A673 (cell line): ENCODE measurements at regions not wholly inside any gene's neighbourhood (a gene's known extent, or its start where the extent isn't known, plus 50 kb on each side); places are given as distances from the start of the nearest gene placed in this dataset.

Experiments used
- BruUV-seq: library from RNA; stranded (reverse); fragments of 400-500 nt; replicated peaks from 2 replicates; lab custom pipeline; 2021; lab: Mats Ljungman, UMichigan
- CTCF ChIA-PET: fragments of 300-600 bp; sonication (Branson Sonifier 250); formaldehyde crosslinking; loops from one replicate; lab custom pipeline; 2022; ENCODE audit warnings: antibody characterized with exemption; lab: Charles Lee
- POLR2A ChIA-PET: fragments of 300-600 bp; sonication (Branson Sonifier 250); formaldehyde crosslinking; loops from one replicate; lab custom pipeline; 2022; ENCODE audit warnings: antibody characterized with exemption; ENCODE audit not compliant: low non-redundant PET; lab: Charles Lee
- DNase-seq: peaks from one replicate; pipeline ENCODE4 v3.0.0-alpha.2; 2015; ENCODE audit warnings: low spot score
- H3K27ac ChIP-seq: fragments of 200-600 bp; sonication (generic); 2 replicates; pipeline ENCODE4 v1.5.1; 2016; ENCODE audit warnings: mixed run types, low read depth, mild to moderate bottlenecking, mixed read lengths, antibody characterized with exemption, low read length; ENCODE audit not compliant: poor library complexity, severe bottlenecking
- H3K27me3 ChIP-seq: fragments of 200-600 bp; sonication (generic); replicated peaks from 2 replicates; pipeline ENCODE4 v1.6.1; 2017; ENCODE audit warnings: mixed run types, low read depth, mild to moderate bottlenecking, mixed read lengths, antibody characterized with exemption, low read length; ENCODE audit not compliant: insufficient read depth, poor library complexity
- H3K36me3 ChIP-seq: fragments of 200-600 bp; sonication (generic); 2 replicates; pipeline ENCODE4 v1.6.1; 2016; ENCODE audit warnings: mixed run types, mild to moderate bottlenecking, mixed read lengths, antibody characterized with exemption, low read length; ENCODE audit not compliant: insufficient read depth, poor library complexity, severe bottlenecking
- H3K4me1 ChIP-seq: fragments of 200-600 bp; sonication (generic); 2 replicates; pipeline ENCODE4 v1.6.1; 2017; ENCODE audit warnings: mixed run types, mild to moderate bottlenecking, mixed read lengths, antibody characterized with exemption, low read length; ENCODE audit not compliant: insufficient read depth, poor library complexity, severe bottlenecking
- H3K4me3 ChIP-seq: fragments of 200-600 bp; sonication (generic); 2 replicates; pipeline ENCODE4 v1.5.1; 2016; ENCODE audit warnings: low read depth, mixed run types, mild to moderate bottlenecking, mixed read lengths, low read length; ENCODE audit not compliant: poor library complexity, severe bottlenecking
- H3K9me3 ChIP-seq: fragments of 200-600 bp; sonication (generic); 2 replicates; pipeline ENCODE4 v1.6.1; 2016; ENCODE audit warnings: mixed run types, low read depth, mild to moderate bottlenecking, mixed read lengths, antibody characterized with exemption, low read length; ENCODE audit not compliant: poor library complexity, severe bottlenecking
- EZH2 ChIP-seq: fragments of 200-600 bp; sonication (generic); IDR thresholded peaks from 2 replicates; pipeline ENCODE4 v1.6.1; 2017; ENCODE audit warnings: borderline replicate concordance, low read depth, mild to moderate bottlenecking, mixed read lengths, antibody characterized with exemption, low read length; ENCODE audit not compliant: poor library complexity, severe bottlenecking
- intact Hi-C: fragments of 100-400 bp; cut with micrococcal nuclease; formaldehyde crosslinking; loops from one replicate; pipeline ENCODE4 v1.10.0; 2022; ENCODE audit not compliant: unreplicated experiment
- TF ChIP-seq, protein P1 (sequence below): fragments of 300-800, 200-600 bp; sonication (generic); conservative IDR thresholded peaks from 2 replicates; pipeline ENCODE4 v1.5.1; 2017; ENCODE audit warnings: low read depth, mild to moderate bottlenecking, antibody characterized with exemption, low read length, moderate library complexity, mixed read lengths

DNA sequence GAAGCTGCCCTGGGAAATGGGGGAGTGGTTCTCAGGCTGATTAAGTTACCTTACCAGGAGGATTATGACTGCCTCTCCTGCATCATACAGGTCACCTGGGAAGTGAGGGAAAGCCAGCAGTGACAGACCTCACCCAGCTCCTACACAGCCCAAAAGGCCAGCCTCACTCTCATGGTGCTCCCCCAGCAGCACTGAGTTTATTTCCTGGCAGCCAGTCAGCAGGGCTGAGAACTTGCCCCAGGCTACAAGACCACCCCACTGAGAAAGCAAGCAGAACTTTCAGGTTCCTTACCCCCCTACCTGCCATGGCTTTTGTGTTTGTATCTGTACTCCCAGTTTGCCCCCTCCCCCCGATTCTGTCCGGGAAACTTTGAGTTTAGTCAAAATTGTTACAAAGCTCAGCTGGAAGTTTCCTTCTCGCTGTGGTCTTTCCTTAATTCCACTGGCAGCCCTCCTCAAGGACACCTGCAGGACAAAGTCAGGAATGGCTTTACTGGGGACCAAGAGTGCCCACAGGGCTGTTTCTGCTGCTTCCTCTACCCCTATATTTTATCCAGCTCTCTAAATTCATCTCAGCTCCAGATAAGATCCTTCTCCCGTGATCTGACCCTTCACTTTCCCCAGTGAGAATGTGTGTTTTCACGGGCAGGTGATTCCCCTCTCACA lies 649.8 kb upstream of the MBL2 start:
- TF ChIP-seq, protein P1, sequence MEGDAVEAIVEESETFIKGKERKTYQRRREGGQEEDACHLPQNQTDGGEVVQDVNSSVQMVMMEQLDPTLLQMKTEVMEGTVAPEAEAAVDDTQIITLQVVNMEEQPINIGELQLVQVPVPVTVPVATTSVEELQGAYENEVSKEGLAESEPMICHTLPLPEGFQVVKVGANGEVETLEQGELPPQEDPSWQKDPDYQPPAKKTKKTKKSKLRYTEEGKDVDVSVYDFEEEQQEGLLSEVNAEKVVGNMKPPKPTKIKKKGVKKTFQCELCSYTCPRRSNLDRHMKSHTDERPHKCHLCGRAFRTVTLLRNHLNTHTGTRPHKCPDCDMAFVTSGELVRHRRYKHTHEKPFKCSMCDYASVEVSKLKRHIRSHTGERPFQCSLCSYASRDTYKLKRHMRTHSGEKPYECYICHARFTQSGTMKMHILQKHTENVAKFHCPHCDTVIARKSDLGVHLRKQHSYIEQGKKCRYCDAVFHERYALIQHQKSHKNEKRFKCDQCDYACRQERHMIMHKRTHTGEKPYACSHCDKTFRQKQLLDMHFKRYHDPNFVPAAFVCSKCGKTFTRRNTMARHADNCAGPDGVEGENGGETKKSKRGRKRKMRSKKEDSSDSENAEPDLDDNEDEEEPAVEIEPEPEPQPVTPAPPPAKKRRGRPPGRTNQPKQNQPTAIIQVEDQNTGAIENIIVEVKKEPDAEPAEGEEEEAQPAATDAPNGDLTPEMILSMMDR = no peak
- H3K4me1 ChIP-seq = no peaks in the 10 kb centered on the region
- ChIA-PET CTCF (no interaction called here), POLR2A (no interaction called here)
- H3K9me3 ChIP-seq = peaks cover 3% of the 10 kb centered on the region
- H3K36me3 ChIP-seq = no peaks in the 10 kb centered on the region
- BruUV-seq = no TSS peak
- no peak overlapping the region for H3K27ac ChIP-seq
- no peak for DNase-seq
- H3K27me3 ChIP-seq = no peaks in the 10 kb centered on the region
- intact Hi-C loops = no loop called here
- H3K4me3 ChIP-seq = no peak overlapping the region

DNA sequence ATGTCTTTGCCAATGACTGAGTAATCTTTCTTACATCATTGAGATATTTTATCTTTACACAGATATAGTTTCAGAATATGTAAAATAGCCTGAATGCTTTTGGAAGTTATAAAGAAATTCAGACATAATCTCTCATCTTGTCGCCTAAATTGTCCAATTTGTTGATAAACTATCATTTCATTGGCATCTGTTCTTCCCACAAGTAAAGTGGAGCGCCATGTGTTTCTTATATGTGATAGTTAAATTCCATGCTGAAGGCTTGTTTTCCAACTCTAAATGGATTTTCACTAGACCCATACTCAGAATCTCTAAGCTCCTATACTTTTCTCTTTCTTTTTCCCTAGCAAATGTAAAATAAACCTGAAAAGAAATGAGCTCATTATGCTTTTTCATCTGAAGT lies 640.1 kb upstream of the MBL2 start:
- TF ChIP-seq EZH2 = no peak
- TF ChIP-seq, protein P1 = no peak
- intact Hi-C loops = no loop called here
- no peak overlapping the region for H3K4me3 ChIP-seq
- ChIA-PET CTCF (no interaction called here), POLR2A (no interaction called here)
- peaks cover 28% of the 10 kb centered on the region for H3K9me3 ChIP-seq
- no peaks in the 10 kb centered on the region for H3K4me1 ChIP-seq
- H3K27me3 ChIP-seq = no peaks in the 10 kb centered on the region
- no peaks in the 10 kb centered on the region for H3K36me3 ChIP-seq
- DNase-seq = no peak
- H3K27ac ChIP-seq = no peak overlapping the region
- no TSS peak for BruUV-seq

DNA sequence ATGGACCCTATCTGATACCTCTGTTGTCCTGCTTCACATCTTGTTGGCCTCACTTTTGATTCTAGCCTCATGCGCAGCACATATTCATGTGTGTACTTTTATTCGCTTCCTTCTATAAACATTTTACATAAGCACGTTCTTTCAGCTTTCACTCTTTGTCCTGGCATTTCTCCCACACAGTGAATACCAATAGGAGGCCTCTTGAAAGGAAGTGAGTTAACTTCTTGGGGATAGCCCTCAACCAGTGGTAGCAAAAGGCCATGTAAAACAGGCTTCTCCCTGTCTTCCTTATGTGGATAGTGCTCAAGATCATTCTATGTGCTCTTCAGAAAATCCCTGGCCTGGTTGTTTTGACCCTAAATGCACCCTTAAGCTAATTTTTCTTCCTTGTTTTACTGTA lies 633.9 kb upstream of the MBL2 start:
- no peak overlapping the region for H3K27ac ChIP-seq
- H3K4me1 ChIP-seq = no peaks in the 10 kb centered on the region
- H3K9me3 ChIP-seq = peaks cover 23% of the 10 kb centered on the region
- intact Hi-C loops = no loop called here
- no peak for TF ChIP-seq EZH2
- TF ChIP-seq, protein P1 = no peak
- POLR2A ChIA-PET = no interaction called here
- H3K27me3 ChIP-seq = no peaks in the 10 kb centered on the region
- BruUV-seq = no TSS peak
- CTCF ChIA-PET = no interaction called here
- no peak for DNase-seq
- H3K4me3 ChIP-seq = no peak overlapping the region
- no peaks in the 10 kb centered on the region for H3K36me3 ChIP-seq
